SK-N-SH (cell line): ENCODE measurements at regions not wholly inside any gene's neighbourhood (a gene's known extent, or its start where the extent isn't known, plus 50 kb on each side); places are given as distances from the start of the nearest gene placed in this dataset.

Experiments used
- CTCF ChIA-PET: fragments of 300-600, 350-600 bp; formaldehyde crosslinking; extraction: SDS; loops from one replicate; lab custom pipeline; 2021; lab: Yijun Ruan, JAX
- POLR2A ChIA-PET: fragments of 350-600 bp; sonication (Branson Sonifier 250); formaldehyde crosslinking; extraction: SDS; loops from one replicate; lab custom pipeline; 2020; ENCODE audit warnings: antibody characterized with exemption, inconsistent platforms; lab: Yijun Ruan, JAX
- DNase-seq: peaks from one replicate; pipeline ENCODE4 v3.0.0; 2012
- H2AFZ ChIP-seq: fragments of 200-600 bp; sonication (generic); 2 replicates; pipeline ENCODE4 v1.8.1; 2016; ENCODE audit warnings: antibody characterized with exemption, mild to moderate bottlenecking, low read depth
- H3F3A ChIP-seq: fragments of 200-600 bp; sonication (generic); replicated peaks from 2 replicates; pipeline ENCODE3; 2016; ENCODE audit warnings: antibody characterized with exemption, mild to moderate bottlenecking; ENCODE audit not compliant: insufficient read depth
- H3K27ac ChIP-seq, 2 experiments: fragments of 200-500 bp in 1 of 2; fragments of 200-600 bp in 1 of 2; sonication (Bioruptor generic) in 1 of 2; sonication (generic), shearing (Covaris generic) in 1 of 2; 2 replicates each; pipeline versions ENCODE4 v1.5.1 to v1.6.1; 2014 to 2016; ENCODE audit warnings: low read depth in 2 of 2, inconsistent platforms in 1 of 2, low read length in 1 of 2, mild to moderate bottlenecking in 1 of 2, mixed read lengths in 1 of 2
- H3K27me3 ChIP-seq: fragments of 200-600 bp; sonication (generic), shearing (Covaris generic); 2 replicates; pipeline ENCODE4 v1.6.1; 2016; ENCODE audit warnings: mixed run types; ENCODE audit not compliant: insufficient read depth
- H3K36me3 ChIP-seq, 2 experiments: fragments of 200-500 bp in 1 of 2; fragments of 200-600 bp in 1 of 2; sonication (Bioruptor generic) in 1 of 2; sonication (generic) in 1 of 2; replicated peaks in 1 of 2; 2 replicates each; pipeline versions ENCODE3 to v1.5.1; 2014 to 2016; ENCODE audit warnings: low read length in 1 of 2, mild to moderate bottlenecking in 1 of 2; ENCODE audit not compliant: insufficient read depth in 2 of 2, control insufficient read depth in 1 of 2
- H3K4me1 ChIP-seq, 2 experiments: fragments of 200-500 bp in 1 of 2; fragments of 200-600 bp in 1 of 2; sonication (Bioruptor generic) in 1 of 2; sonication (generic), shearing (Covaris generic) in 1 of 2; 2 replicates each; pipeline versions ENCODE4 v1.5.1 to v1.6.1; 2014 to 2016; ENCODE audit warnings: low read depth in 1 of 2, low read length in 1 of 2, mixed run types in 1 of 2; ENCODE audit not compliant: insufficient read depth in 2 of 2, control insufficient read depth in 1 of 2
- H3K4me2 ChIP-seq: fragments of 200-600 bp; sonication (generic), shearing (Covaris generic); 2 replicates; pipeline ENCODE4 v1.6.1; 2017; ENCODE audit warnings: mixed run types
- H3K4me3 ChIP-seq, 2 experiments: fragments of 200-500 bp in 1 of 2; fragments of 200-600 bp in 1 of 2; sonication (Bioruptor generic) in 1 of 2; sonication (generic), shearing (Covaris generic) in 1 of 2; 2 replicates each; pipeline versions ENCODE4 v1.5.1 to v1.8.1; 2014 to 2016; ENCODE audit warnings: low read depth in 2 of 2, inconsistent platforms in 1 of 2, low read length in 1 of 2, mild to moderate bottlenecking in 1 of 2, mixed read lengths in 1 of 2, moderate library complexity in 1 of 2
- H3K79me2 ChIP-seq: fragments of 200-600 bp; sonication (generic); 2 replicates; pipeline ENCODE4 v1.8.1; 2017; ENCODE audit warnings: mild to moderate bottlenecking; ENCODE audit not compliant: insufficient read depth
- H3K9ac ChIP-seq: fragments of 200-600 bp; sonication (generic); 2 replicates; pipeline ENCODE4 v1.6.1; 2017; ENCODE audit warnings: mixed run types
- H3K9me2 ChIP-seq: fragments of 200-600 bp; sonication (generic); 2 replicates; pipeline ENCODE4 v1.6.1; 2017; ENCODE audit warnings: mixed run types
- H3K9me3 ChIP-seq: fragments of 200-600 bp; sonication (generic); 2 replicates; pipeline ENCODE4 v1.6.1; 2017; ENCODE audit warnings: mixed run types, mild to moderate bottlenecking, moderate library complexity
- H4K20me1 ChIP-seq: fragments of 200-600 bp; sonication (generic); 2 replicates; pipeline ENCODE4 v1.6.1; 2017; ENCODE audit warnings: mild to moderate bottlenecking, mixed run types; ENCODE audit not compliant: insufficient read depth
- CHD2 ChIP-seq: fragments of 150-350 bp; IDR thresholded peaks from 2 replicates; pipeline ENCODE4 v1.6.1; 2018; ENCODE audit warnings: low read length; ENCODE audit not compliant: partially characterized antibody
- EP300 ChIP-seq, 2 experiments: IDR thresholded peaks; 2 replicates each; pipeline versions ENCODE4 v1.4.0 to v1.6.1; 2012; ENCODE audit warnings: borderline replicate concordance in 1 of 2, low read depth in 1 of 2, low read length in 1 of 2
- FOSL2 ChIP-seq: IDR thresholded peaks from 2 replicates; pipeline ENCODE4 v1.4.0; 2012; ENCODE audit warnings: low read depth, mild to moderate bottlenecking, moderate library complexity, borderline replicate concordance
- FOXM1 ChIP-seq: IDR thresholded peaks from 2 replicates; pipeline ENCODE4 v1.4.0; 2012; ENCODE audit warnings: low read depth, mild to moderate bottlenecking
- JUND ChIP-seq: IDR thresholded peaks from 2 replicates; pipeline ENCODE4 v1.4.0; 2012
- NFIC ChIP-seq: IDR thresholded peaks from 2 replicates; pipeline ENCODE4 v1.4.0; 2012; ENCODE audit warnings: borderline replicate concordance
- PBX3 ChIP-seq: IDR thresholded peaks from 2 replicates; pipeline ENCODE4; 2012
- POLR2AphosphoS5 ChIP-seq: IDR thresholded peaks from 2 replicates; pipeline ENCODE4 v1.6.1; 2012; ENCODE audit warnings: low read depth, low read length
- RAD21 ChIP-seq: IDR thresholded peaks from 2 replicates; pipeline ENCODE4 v1.6.1; 2012; ENCODE audit warnings: mild to moderate bottlenecking, low read length
- REST ChIP-seq: IDR thresholded peaks from 2 replicates; pipeline ENCODE4 v1.6.1; 2012; ENCODE audit warnings: mild to moderate bottlenecking, low read depth, low read length, moderate library complexity
- TCF12 ChIP-seq: IDR thresholded peaks from 2 replicates; pipeline ENCODE4 v1.4.0; 2012
- TEAD4 ChIP-seq: IDR thresholded peaks from 2 replicates; pipeline ENCODE4 v1.4.0; 2012; ENCODE audit warnings: mild to moderate bottlenecking, borderline replicate concordance; ENCODE audit not compliant: insufficient read depth
- WGBS: methylation state at CpG from one replicate; pipeline ENCODE4 v1.1.6; 2017; ENCODE audit warnings: low lambda C conversion rate; 5-methylcytosine and 5-hydroxymethylcytosine counted together
- TF ChIP-seq, protein P1 (sequence below): IDR thresholded peaks from 2 replicates; pipeline ENCODE4 v1.4.0; 2012; ENCODE audit warnings: low read depth

GRCh38 chr12:126385785-126386184 is 1320.5 kb downstream of the AACS start:
- ChIA-PET CTCF (no interaction called here), POLR2A (no interaction called here)
- Histone ChIP-seq H2AFZ (no peak overlapping the region), H3K4me1 (peaks cover 0 to 12% of the 10 kb centered on the region in 2 experiments; a peak in 1 of 4 replicates), H3K4me3 (no peak overlapping the region), H3K79me2 (no peaks in the 10 kb centered on the region), H4K20me1 (no peaks in the 10 kb centered on the region), H3K9me2 (no peaks in the 10 kb centered on the region), H3K27ac (no peak overlapping the region), H3K9ac (no peak overlapping the region), H3K9me3 (no peaks in the 10 kb centered on the region; the same call in 1 of the 2 replicates), H3K4me2 (no peak overlapping the region), H3K27me3 (no peaks in the 10 kb centered on the region), H3K36me3 (no peaks in the 10 kb centered on the region), H3F3A (no peaks in the 10 kb centered on the region)
- TF ChIP-seq, protein P1, sequence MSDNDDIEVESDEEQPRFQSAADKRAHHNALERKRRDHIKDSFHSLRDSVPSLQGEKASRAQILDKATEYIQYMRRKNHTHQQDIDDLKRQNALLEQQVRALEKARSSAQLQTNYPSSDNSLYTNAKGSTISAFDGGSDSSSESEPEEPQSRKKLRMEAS: peak; percentile 50; the same call in 1 of the 2 replicates
- TF ChIP-seq FOSL2 (peak; percentile 61; the same call in 1 of the 2 replicates), PBX3 (0 out of 2 replicates have a peak, but pooled peaks have one; percentile 3), JUND (peak; percentile 35; the same call in 1 of the 2 replicates), RAD21 (no peak), TCF12 (peak; percentile 82), REST (no peak)
- 67% methylated on average over 4 of the region's 4 CpGs for WGBS
- no peak for DNase-seq

DNA sequence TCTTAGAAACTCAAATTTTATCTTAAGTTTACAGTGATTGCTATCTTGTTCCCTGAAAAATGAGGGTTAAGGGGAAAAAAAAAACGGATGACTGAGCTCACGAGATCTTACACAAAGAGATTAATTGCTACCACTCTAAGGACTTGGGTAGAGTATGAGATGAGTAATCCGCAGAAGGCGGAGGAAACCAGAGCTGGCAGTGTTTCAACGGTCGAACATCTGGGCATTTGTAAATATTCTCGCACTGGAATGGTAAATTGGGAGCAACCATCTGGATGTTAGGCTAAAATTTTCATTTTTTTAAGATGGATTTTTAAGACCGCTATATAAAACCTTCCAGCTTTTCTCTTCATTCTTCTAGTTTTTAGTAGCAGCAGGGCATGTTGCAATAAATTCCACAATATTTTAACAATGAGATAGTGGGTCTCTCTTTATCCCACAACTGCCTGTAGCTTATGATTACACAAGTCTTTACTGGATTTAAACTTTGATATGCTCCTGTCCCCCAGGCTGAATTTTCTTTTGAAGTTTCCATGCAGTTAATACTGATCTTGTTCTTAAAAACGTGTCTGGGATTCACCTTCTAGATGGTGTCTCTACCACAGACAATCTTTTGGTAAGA is 1324.1 kb downstream of the AACS start:
- Histone ChIP-seq H3K27me3 (no peaks in the 10 kb centered on the region), H3K79me2 (no peaks in the 10 kb centered on the region), H4K20me1 (no peaks in the 10 kb centered on the region), H3K27ac (0 out of 4 replicates have a peak overlapping the region, but pooled peaks of 1 of the 2 experiments have one; percentile 3), H2AFZ (no peak overlapping the region), H3K36me3 (no peaks in the 10 kb centered on the region), H3K9ac (no peak overlapping the region), H3K4me2 (peak overlapping the region; percentile 29), H3K4me3 (no peak overlapping the region), H3K9me2 (no peaks in the 10 kb centered on the region), H3K9me3 (no peaks in the 10 kb centered on the region), H3K4me1 (peaks cover 0 to 12% of the 10 kb centered on the region in 2 experiments; a peak in 1 of 4 replicates), H3F3A (no peaks in the 10 kb centered on the region)
- 18% methylated on average over 9 of the region's 9 CpGs for WGBS
- CTCF ChIA-PET: interaction anchor here (1.0 kb wide), 1 partner anchor 161 kb away, joined by 3 read pairs; no protein-coding TSS in a partner anchor
- POLR2A ChIA-PET: no interaction called here
- no peak for DNase-seq
- TF ChIP-seq EP300 (IDR thresholded peaks at IDR 0.05; ENCODE audit: borderline replicate concordance in 1 of 2, low read depth in 1 of 2, low read length in 1 of 2) (peak in 1 of 2 experiments; percentile 64; a peak in 1 of 4 replicates), TCF12 (peak; percentile 76), JUND (peak; percentile 65), TEAD4 (0 out of 2 replicates have a peak, but pooled peaks have one; percentile 32), CHD2 (no peak), FOXM1 (no peak), NFIC (peak; percentile 74), PBX3 (peak; percentile 83), POLR2AphosphoS5 (peak; percentile 37; the same call in 1 of the 2 replicates), FOSL2 (peak; percentile 55; the same call in 1 of the 2 replicates)
- TF ChIP-seq, all 33 proteins: peak for 8
